ENCODE measurements at regions not wholly inside any gene's neighbourhood (a gene's known extent, or its start where the extent isn't known, plus 50 kb on each side); places are given as distances from the start of the nearest gene placed in this dataset.

DNA sequence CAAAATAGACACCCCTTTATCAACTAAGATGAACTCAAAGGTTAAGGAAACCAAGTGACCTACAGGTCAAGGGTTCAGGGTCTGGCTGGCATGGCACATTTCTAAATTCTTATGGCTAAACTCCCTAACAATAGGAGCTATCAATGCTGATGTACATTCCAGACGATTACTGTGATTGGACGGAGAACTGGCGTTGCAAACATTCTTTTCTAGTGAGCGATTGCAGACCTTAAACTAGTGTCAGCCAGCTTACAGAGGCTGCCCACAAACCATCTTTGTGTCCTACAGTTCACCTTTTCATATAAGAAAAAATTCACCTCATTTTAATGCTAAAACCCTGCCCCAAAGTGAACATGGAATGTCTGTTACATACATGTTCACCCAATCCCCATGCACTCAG lies 382.9 kb downstream of the MAT2B start:
- TF ChIP-seq ZNF432 (CRISPR knock-in tag; IDR thresholded peaks at IDR 0.05; ENCODE audit: borderline replicate concordance), result no peak
- TF ChIP-seq POLR2A (IDR thresholded peaks at IDR 0.05; ENCODE audit: insufficient read depth in 1 of 2, low read depth in 2 of 2, low read length in 2 of 2), result no peak
- TF ChIP-seq CEBPB (IDR thresholded peaks at IDR 0.05; ENCODE audit: borderline replicate concordance, low read depth, low read length), result no peak
- TF ChIP-seq EZH2 (conservative IDR thresholded peaks at IDR 0.05; ENCODE audit: low read depth, low read length), result no peak
- TF ChIP-seq ZNF274 (CRISPR knock-in tag; IDR thresholded peaks at IDR 0.05), result no peak
- no peak for TF ChIP-seq NR2F6 (IDR thresholded peaks at IDR 0.05)
- no peak for TF ChIP-seq NR2F6 (CRISPR knock-in tag; IDR thresholded peaks at IDR 0.05)
- no peak for TF ChIP-seq SMARCE1 (IDR thresholded peaks at IDR 0.05; ENCODE audit: borderline replicate concordance)
- TF ChIP-seq SMAD9 (CRISPR knock-in tag; IDR thresholded peaks at IDR 0.05), result no peak
- TF ChIP-seq EP300 (IDR thresholded peaks at IDR 0.05; ENCODE audit: low read depth in 2 of 2, low read length in 2 of 2), result no peak
- TF ChIP-seq EP300 (CRISPR knock-in tag; IDR thresholded peaks at IDR 0.05; ENCODE audit: borderline replicate concordance), result no peak
